GM12878 (cell line): ENCODE measurements at regions not wholly inside any gene's neighbourhood (a gene's known extent, or its start where the extent isn't known, plus 50 kb on each side); places are given as distances from the start of the nearest gene placed in this dataset.

Experiments
- ATAC-seq: fragments of 200-7000 bp; cut with Tn5 transposase; 3 replicates; pipeline ENCODE4 v1.9.1; 2020; ENCODE audit warnings: mild to moderate bottlenecking, moderate library complexity
- BruUV-seq: library from RNA; stranded (reverse); fragments of 400-500 nt; replicated peaks from 2 replicates; lab custom pipeline; 2021; lab: Mats Ljungman, UMichigan
- CTCF ChIA-PET: fragments of 300-600 bp; sonication (Branson Sonifier 250); formaldehyde crosslinking; extraction: SDS; loops from one replicate; lab custom pipeline; 2021; ENCODE audit warnings: inconsistent platforms; lab: Yijun Ruan, JAX
- POLR2A ChIA-PET: fragments of 350-600 bp; formaldehyde crosslinking; extraction: SDS; loops from one replicate; lab custom pipeline; 2021; ENCODE audit warnings: inconsistent platforms; lab: Charles Lee
- RAD21 ChIA-PET: fragments of 300-600 bp; sonication (Branson Sonifier 250); formaldehyde crosslinking; loops from one replicate; lab custom pipeline; 2023; ENCODE audit warnings: antibody characterized with exemption; ENCODE audit not compliant: unreplicated experiment; lab: Charles Lee
- SMC1A ChIA-PET: fragments of 300-600 bp; sonication (Branson Sonifier 250); formaldehyde crosslinking; loops from one replicate; lab custom pipeline; 2023; ENCODE audit not compliant: unreplicated experiment, uncharacterized antibody; lab: Charles Lee
- DNase-seq: peaks from one replicate; pipeline ENCODE4 v3.0.0-alpha.2; 2011; ENCODE audit warnings: low read depth, low spot score
- FAIRE-seq: peaks from 3 replicates; lab custom pipeline; 2011; peaks lifted over from hg19 to GRCh38; lab: Jason Lieb, UNC
- H2AFZ ChIP-seq: 2 replicates; pipeline ENCODE4 v1.6.0; 2011; ENCODE audit warnings: low read depth, low read length, control low read depth; ENCODE audit not compliant: control insufficient read depth
- H3K27ac ChIP-seq: 2 replicates; pipeline ENCODE4 v1.5.1; 2011; ENCODE audit warnings: control low read depth; ENCODE audit not compliant: control insufficient read depth, insufficient read depth
- H3K27me3 ChIP-seq, 2 experiments: replicated peaks in 1 of 2; 2 replicates each; pipeline versions ENCODE4 v1.6.0 to v1.6.1; 2011; ENCODE audit warnings: low read length in 1 of 2; ENCODE audit not compliant: control insufficient read depth in 2 of 2, insufficient read depth in 2 of 2
- H3K36me3 ChIP-seq, 2 experiments: 2 replicates each; pipeline ENCODE4 v1.5.1; 2011; ENCODE audit warnings: low read length in 1 of 2; ENCODE audit not compliant: control insufficient read depth in 2 of 2, insufficient read depth in 2 of 2
- H3K4me1 ChIP-seq: 2 replicates; pipeline ENCODE4 v1.6.1; 2011; ENCODE audit warnings: mild to moderate bottlenecking, low read length, moderate library complexity, mixed read lengths; ENCODE audit not compliant: control insufficient read depth, insufficient read depth
- H3K4me2 ChIP-seq: 2 replicates; pipeline ENCODE4 v1.6.0; 2011; ENCODE audit warnings: control low read depth; ENCODE audit not compliant: control insufficient read depth, insufficient read depth
- H3K4me3 ChIP-seq: fragments of 200-600 bp; sonication (generic); 2 replicates; pipeline ENCODE4 v1.5.1; 2016
- H3K79me2 ChIP-seq: 2 replicates; pipeline ENCODE4 v1.6.0; 2011; ENCODE audit warnings: low read length; ENCODE audit not compliant: control insufficient read depth, insufficient read depth
- H3K9ac ChIP-seq: 2 replicates; pipeline ENCODE4 v1.8.0; 2011; ENCODE audit warnings: low read length, control low read depth, mixed read lengths; ENCODE audit not compliant: control insufficient read depth, insufficient read depth
- H3K9me3 ChIP-seq: replicated peaks from 3 replicates; pipeline ENCODE4 v1.5.1; 2011; ENCODE audit warnings: mild to moderate bottlenecking, low read length; ENCODE audit not compliant: control insufficient read depth, insufficient read depth
- H4K20me1 ChIP-seq: 2 replicates; pipeline ENCODE4 v1.6.0; 2011; ENCODE audit not compliant: control insufficient read depth, insufficient read depth
- ASH2L ChIP-seq: fragments of 300-600, 200-600 bp; sonication (generic); IDR thresholded peaks from 2 replicates; pipeline ENCODE4 v1.6.1; 2017; ENCODE audit warnings: low read depth, mild to moderate bottlenecking, borderline replicate concordance
- EGR1 ChIP-seq, 2 experiments: IDR thresholded peaks; 1 replicate in 1 of 2; 2 replicates in 1 of 2; pipeline ENCODE4 v1.6.1; 2011 to 2012; ENCODE audit warnings: low read depth in 2 of 2, low read length in 2 of 2, borderline replicate concordance in 1 of 2, mild to moderate bottlenecking in 1 of 2, moderate library complexity in 1 of 2
- HDAC6 ChIP-seq: fragments of 200-600 bp; sonication (generic); IDR thresholded peaks from one replicate; pipeline ENCODE4 v1.8.0; 2017; ENCODE audit warnings: antibody characterized with exemption; ENCODE audit not compliant: unreplicated experiment
- JUND ChIP-seq: IDR thresholded peaks from 2 replicates; pipeline ENCODE4 v1.6.1; 2012; ENCODE audit warnings: low read depth, mild to moderate bottlenecking, low read length, improper control_type of control experiment, moderate library complexity
- PML ChIP-seq: IDR thresholded peaks from 2 replicates; pipeline ENCODE4 v1.6.1; 2012; ENCODE audit warnings: low read length, inconsistent platforms
- RB1 ChIP-seq: fragments of 450-650 bp; formaldehyde crosslinking; IDR thresholded peaks from 2 replicates; pipeline ENCODE4 v1.6.1; 2017; ENCODE audit warnings: mild to moderate bottlenecking, borderline replicate concordance
- RELA ChIP-seq: fragments of 450-650 bp; IDR thresholded peaks from 2 replicates; pipeline ENCODE4 v1.8.0; 2014; ENCODE audit warnings: borderline replicate concordance; ENCODE audit not compliant: partially characterized antibody
- ZNF217 ChIP-seq: fragments of 450-650 bp; IDR thresholded peaks from 2 replicates; pipeline ENCODE4 v1.6.1; 2017; ENCODE audit warnings: antibody characterized with exemption, mild to moderate bottlenecking
- ZNF24 ChIP-seq: fragments of 450-650 bp; IDR thresholded peaks from 2 replicates; pipeline ENCODE4 v1.6.1; 2017; ENCODE audit warnings: antibody characterized with exemption, mild to moderate bottlenecking
- WGBS: methylation state at CpG from one replicate; pipeline ENCODE4 v1.1.6; 2016; ENCODE audit warnings: low lambda C conversion rate; ENCODE audit not compliant: insufficient replicate concordance, insufficient coverage; ENCODE audit errors: missing lambda C conversion rate; 5-methylcytosine and 5-hydroxymethylcytosine counted together
- in situ Hi-C: fragments of 300-500 bp; cut with MboI; formaldehyde crosslinking; loops from 9 replicates; pipeline ENCODE4 v1.14.3; 2018; ENCODE audit warnings: mixed read lengths
- intact Hi-C: fragments of 100-400 bp; cut with micrococcal nuclease; formaldehyde crosslinking; loops from one replicate; pipeline ENCODE4 v1.14.2; 2022; ENCODE audit not compliant: unreplicated experiment
- TF ChIP-seq, protein P1 (sequence below): IDR thresholded peaks from 2 replicates; pipeline ENCODE4 v1.6.1; 2011; ENCODE audit warnings: low read depth, mild to moderate bottlenecking, low read length, moderate library complexity, borderline replicate concordance; ENCODE audit errors: extremely low read depth
- TF ChIP-seq, protein P2 (sequence below): fragments of 450-650 bp; IDR thresholded peaks from 2 replicates; pipeline ENCODE4 v1.6.1; 2016; ENCODE audit warnings: mild to moderate bottlenecking
- TF ChIP-seq, protein P3 (sequence below): IDR thresholded peaks from 2 replicates; pipeline ENCODE4 v1.6.1; 2012; ENCODE audit warnings: low read length, inconsistent platforms

DNA sequence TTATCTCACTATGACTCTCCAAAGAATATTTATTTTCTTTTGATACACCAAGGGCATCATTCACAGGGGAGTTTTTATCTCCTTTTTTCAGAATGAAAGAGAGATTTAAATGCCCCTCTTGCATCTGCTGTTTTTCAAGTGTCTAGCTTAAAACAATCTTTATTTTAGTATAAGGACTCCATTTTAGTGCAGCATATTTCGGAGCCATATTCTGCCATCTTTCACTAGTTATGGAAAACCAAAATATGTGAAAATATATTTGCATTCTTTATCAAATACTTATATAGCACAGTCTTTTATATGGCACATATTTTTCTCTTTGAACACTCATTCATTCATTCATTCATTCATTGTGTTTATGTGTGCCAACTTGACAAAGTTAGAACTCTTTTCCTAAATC lies 1130.2 kb downstream of the SLITRK5 start:
- H3K27ac ChIP-seq = no peak overlapping the region
- no peak for DNase-seq
- H3K9me3 ChIP-seq = no peaks in the 10 kb centered on the region
- no peaks in the 10 kb centered on the region for H3K79me2 ChIP-seq
- H3K27me3 ChIP-seq = no peaks in the 10 kb centered on the region
- H3K4me2 ChIP-seq = no peak overlapping the region
- H3K4me3 ChIP-seq = no peak overlapping the region
- TF ChIP-seq ASH2L (no peak), ZNF24 (0 out of 2 replicates have a peak, but pooled peaks have one; percentile 36), HDAC6 (no peak)
- H3K4me1 ChIP-seq = no peaks in the 10 kb centered on the region
- no peak for FAIRE-seq
- in situ Hi-C loops (no loop called here), intact Hi-C loops (no loop called here)
- H4K20me1 ChIP-seq = no peaks in the 10 kb centered on the region
- ChIA-PET CTCF (no interaction called here), SMC1A (no interaction called here), POLR2A (no interaction called here), RAD21 (no interaction called here)
- H3K9ac ChIP-seq = no peak overlapping the region
- H3K36me3 ChIP-seq = no peaks in the 10 kb centered on the region
- no peak for ATAC-seq
- no peak overlapping the region for H2AFZ ChIP-seq
- 0% methylated on average over 1 of the region's 1 CpG for WGBS
- no TSS peak for BruUV-seq

DNA sequence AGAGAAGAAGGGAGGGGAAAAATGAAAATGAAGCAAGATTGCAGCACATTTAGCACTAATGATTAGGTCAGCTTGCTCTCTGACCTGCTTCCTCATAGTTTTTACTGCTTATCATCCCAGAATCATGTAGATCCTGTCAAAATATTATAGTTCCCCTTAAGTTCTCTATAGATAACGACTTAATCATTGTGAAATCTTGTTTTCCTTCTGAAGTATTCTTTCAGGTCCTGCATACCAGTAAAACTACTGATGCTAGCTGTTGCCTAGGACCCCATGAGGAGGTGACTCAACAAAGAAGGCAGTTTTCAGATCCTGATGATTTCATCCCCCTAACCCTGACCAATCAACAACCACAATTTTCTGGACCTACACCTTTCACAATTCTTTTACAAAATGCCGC lies 1131.7 kb downstream of the SLITRK5 start:
- ATAC-seq (no peak), FAIRE-seq (no peak), DNase-seq (no peak)
- in situ Hi-C loops (no loop called here), intact Hi-C loops (no loop called here)
- no peak overlapping the region for H3K27ac ChIP-seq
- H3K4me1 ChIP-seq = no peaks in the 10 kb centered on the region
- H3K4me3 ChIP-seq = no peak overlapping the region
- H3K79me2 ChIP-seq = no peaks in the 10 kb centered on the region
- SMC1A ChIA-PET = interaction anchor here (0.9 kb wide), 1 partner anchor 150 kb away, joined by 3 read pairs; no protein-coding TSS in a partner anchor
- RAD21 ChIA-PET = no interaction called here
- H3K36me3 ChIP-seq = no peaks in the 10 kb centered on the region
- TF ChIP-seq EGR1 (IDR thresholded peaks at IDR 0.05; ENCODE audit: borderline replicate concordance in 1 of 2, low read depth in 2 of 2, low read length in 2 of 2) (no peak), RB1 (no peak), RELA (no peak), PML (no peak), ZNF217 (no peak), JUND (no peak)
- TF ChIP-seq, protein P1, sequence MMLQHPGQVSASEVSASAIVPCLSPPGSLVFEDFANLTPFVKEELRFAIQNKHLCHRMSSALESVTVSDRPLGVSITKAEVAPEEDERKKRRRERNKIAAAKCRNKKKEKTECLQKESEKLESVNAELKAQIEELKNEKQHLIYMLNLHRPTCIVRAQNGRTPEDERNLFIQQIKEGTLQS = no peak
- TF ChIP-seq, protein P2, sequence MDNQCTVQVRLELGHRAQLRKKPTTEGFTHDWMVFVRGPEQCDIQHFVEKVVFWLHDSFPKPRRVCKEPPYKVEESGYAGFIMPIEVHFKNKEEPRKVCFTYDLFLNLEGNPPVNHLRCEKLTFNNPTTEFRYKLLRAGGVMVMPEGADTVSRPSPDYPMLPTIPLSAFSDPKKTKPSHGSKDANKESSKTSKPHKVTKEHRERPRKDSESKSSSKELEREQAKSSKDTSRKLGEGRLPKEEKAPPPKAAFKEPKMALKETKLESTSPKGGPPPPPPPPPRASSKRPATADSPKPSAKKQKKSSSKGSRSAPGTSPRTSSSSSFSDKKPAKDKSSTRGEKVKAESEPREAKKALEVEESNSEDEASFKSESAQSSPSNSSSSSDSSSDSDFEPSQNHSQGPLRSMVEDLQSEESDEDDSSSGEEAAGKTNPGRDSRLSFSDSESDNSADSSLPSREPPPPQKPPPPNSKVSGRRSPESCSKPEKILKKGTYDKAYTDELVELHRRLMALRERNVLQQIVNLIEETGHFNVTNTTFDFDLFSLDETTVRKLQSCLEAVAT = no peak
- TF ChIP-seq, protein P3, sequence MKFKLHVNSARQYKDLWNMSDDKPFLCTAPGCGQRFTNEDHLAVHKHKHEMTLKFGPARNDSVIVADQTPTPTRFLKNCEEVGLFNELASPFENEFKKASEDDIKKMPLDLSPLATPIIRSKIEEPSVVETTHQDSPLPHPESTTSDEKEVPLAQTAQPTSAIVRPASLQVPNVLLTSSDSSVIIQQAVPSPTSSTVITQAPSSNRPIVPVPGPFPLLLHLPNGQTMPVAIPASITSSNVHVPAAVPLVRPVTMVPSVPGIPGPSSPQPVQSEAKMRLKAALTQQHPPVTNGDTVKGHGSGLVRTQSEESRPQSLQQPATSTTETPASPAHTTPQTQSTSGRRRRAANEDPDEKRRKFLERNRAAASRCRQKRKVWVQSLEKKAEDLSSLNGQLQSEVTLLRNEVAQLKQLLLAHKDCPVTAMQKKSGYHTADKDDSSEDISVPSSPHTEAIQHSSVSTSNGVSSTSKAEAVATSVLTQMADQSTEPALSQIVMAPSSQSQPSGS = no peak
- POLR2A ChIA-PET = no interaction called here
- 5% methylated on average over 2 of the region's 2 CpGs for WGBS
- H3K4me2 ChIP-seq = no peak overlapping the region
- no peaks in the 10 kb centered on the region for H3K9me3 ChIP-seq
- H2AFZ ChIP-seq = no peak overlapping the region
- no TSS peak for BruUV-seq
- no peaks in the 10 kb centered on the region for H4K20me1 ChIP-seq
- H3K27me3 ChIP-seq = no peaks in the 10 kb centered on the region
- H3K9ac ChIP-seq = no peak overlapping the region
- CTCF ChIA-PET = no interaction called here
